T-cell (primary cell): ENCODE measurements at regions not wholly inside any gene's neighbourhood (a gene's known extent, or its start where the extent isn't known, plus 50 kb on each side); places are given as distances from the start of the nearest gene placed in this dataset.
A peak's percentile ranks its signal among the peaks of the same experiment; 100 is the strongest.
"Not testable (repeated sequence)": the region's sequence is repeated elsewhere in the genome, so short reads cannot be mapped to it uniquely, and the experiment has no call there.

Experiments
- ATAC-seq, 4 experiments: fragments of 200-7000 bp in 3 of 4; fragments of 150-1000 bp in 1 of 4; cut with Tn5 transposase; replicated peaks in 1 of 4; 1 replicate in 3 of 4; 2 replicates in 1 of 4; pipeline ENCODE4 v1.10.0; 2021; ENCODE audit warnings: moderate library complexity in 3 of 4, mild to moderate bottlenecking in 2 of 4, moderate number of reproducible peaks in 1 of 4
- CTCF ChIA-PET, 2 donors: fragments of 300-600 bp; sonication (Branson Sonifier 250); formaldehyde crosslinking; loops; one replicate each; lab custom pipeline; 2022; ENCODE audit warnings: antibody characterized with exemption in 2 of 2; lab: Charles Lee
- POLR2A ChIA-PET, 2 donors: fragments of 300-600 bp; sonication (Branson Sonifier 250); formaldehyde crosslinking; loops; one replicate each; lab custom pipeline; 2022; ENCODE audit warnings: antibody characterized with exemption in 2 of 2; lab: Charles Lee
- DNase-seq, 35 experiments: peaks; one replicate each; pipeline versions ENCODE4 v3.0.0 to v3.0.0-alpha.2; 2013 to 2023
- H3K27ac ChIP-seq: one replicate; pipeline ENCODE4 v1.5.1; 2013; ENCODE audit warnings: low read length
- H3K27me3 ChIP-seq, 2 experiments: replicated peaks in 1 of 2; 1 replicate in 1 of 2; 2 replicates in 1 of 2; pipeline versions ENCODE4 v1.6.1 to v1.7.0; 2013; ENCODE audit warnings: low read length in 1 of 2, mixed read lengths in 1 of 2; ENCODE audit not compliant: control insufficient read depth in 2 of 2, insufficient read depth in 2 of 2; ENCODE audit errors: extremely low read depth in 1 of 2
- H3K36me3 ChIP-seq, 2 donors: 1 replicate in 1 of 2; 2 replicates in 1 of 2; pipeline versions ENCODE4 v1.6.1 to v1.7.0; 2013; ENCODE audit warnings: low read length in 1 of 2; ENCODE audit not compliant: control insufficient read depth in 2 of 2, insufficient read depth in 1 of 2; ENCODE audit errors: extremely low read depth in 1 of 2
- H3K4me1 ChIP-seq, 2 experiments: 1 replicate in 1 of 2; 2 replicates in 1 of 2; pipeline versions ENCODE4 v1.6.1 to v1.7.0; 2013; ENCODE audit warnings: low read length in 2 of 2, mixed read lengths in 1 of 2; ENCODE audit not compliant: insufficient read depth in 2 of 2, control insufficient read depth in 1 of 2; ENCODE audit errors: extremely low read depth in 1 of 2
- H3K4me3 ChIP-seq, 2 donors: 1 replicate in 1 of 2; 2 replicates in 1 of 2; pipeline versions ENCODE4 v1.5.1 to v1.7.0; 2013; ENCODE audit warnings: mild to moderate bottlenecking in 2 of 2, low read length in 1 of 2, moderate library complexity in 1 of 2; ENCODE audit not compliant: control insufficient read depth in 1 of 2; ENCODE audit errors: extremely low read depth in 1 of 2
- H3K9me3 ChIP-seq: 2 replicates; pipeline ENCODE4 v1.7.0; 2013
- H3K27ac Mint-ChIP-seq, 2 donors: one replicate each; pipeline ENCODE4 v1.8.0; 2020 to 2021; ENCODE audit warnings: mild to moderate bottlenecking in 2 of 2, mixed read lengths in 2 of 2
- H3K27me3 Mint-ChIP-seq, 2 donors: one replicate each; pipeline ENCODE4 v1.8.0; 2021 to 2022; ENCODE audit warnings: mixed read lengths in 2 of 2
- H3K36me3 Mint-ChIP-seq: one replicate; pipeline ENCODE4 v1.8.0; 2021; ENCODE audit warnings: mixed read lengths
- H3K4me1 Mint-ChIP-seq, 3 donors: one replicate each; pipeline ENCODE4 v1.8.0; 2020 to 2022; ENCODE audit warnings: mixed read lengths in 3 of 3, mild to moderate bottlenecking in 1 of 3
- H3K4me3 Mint-ChIP-seq, 3 donors: one replicate each; pipeline ENCODE4 v1.8.0; 2020 to 2022; ENCODE audit warnings: mild to moderate bottlenecking in 3 of 3, mixed read lengths in 3 of 3, moderate library complexity in 3 of 3
- H3K9me3 Mint-ChIP-seq, 3 donors: one replicate each; pipeline ENCODE4 v1.8.0; 2020 to 2022; ENCODE audit warnings: mixed read lengths in 3 of 3
- WGBS: methylation state at CpG from one replicate; pipeline ENCODE4 v1.1.5; 2013; ENCODE audit warnings: missing lambda C conversion rate; ENCODE audit not compliant: insufficient coverage; 5-methylcytosine and 5-hydroxymethylcytosine counted together

GRCh38 chr6:134663800-134664535 lies 285.9 kb downstream of the ALDH8A1 start:
- WGBS: 94% methylated on average over 1 of the region's 3 CpGs
- Histone ChIP-seq H3K36me3 (no peaks in the 10 kb centered on the region), H3K4me1 (no peaks in the 10 kb centered on the region), H3K9me3 (no peaks in the 10 kb centered on the region), H3K27me3 (peaks cover 0 to 3% of the 10 kb centered on the region in 2 experiments), H3K4me3 (no peak overlapping the region), H3K27ac (no peak overlapping the region)
- ATAC-seq: no peak
- H3K4me3 Mint-ChIP-seq: no peak overlapping the region
- no peak for DNase-seq
- H3K27me3 Mint-ChIP-seq: peaks cover 0 to 2% of the 10 kb centered on the region in 2 donors
- peaks cover 0 to 3% (median 0%) of the 10 kb centered on the region in 3 donors for H3K4me1 Mint-ChIP-seq
- ChIA-PET CTCF (no interaction called here), POLR2A (no interaction called here)
- no peaks in the 10 kb centered on the region for H3K9me3 Mint-ChIP-seq
- H3K27ac Mint-ChIP-seq: no peak overlapping the region
- no peaks in the 10 kb centered on the region for H3K36me3 Mint-ChIP-seq

- H3K27me3 Mint-ChIP-seq: peaks cover 0 to 2% of the 10 kb centered on the region in 2 donors
- ChIA-PET CTCF (no interaction called here), POLR2A (no interaction called here)
- no peaks in the 10 kb centered on the region for H3K9me3 Mint-ChIP-seq
- WGBS: no CpG with 5 or more reads among the region's 4 CpGs
- Histone ChIP-seq H3K36me3 (no peaks in the 10 kb centered on the region), H3K9me3 (no peaks in the 10 kb centered on the region), H3K27ac (no peak overlapping the region), H3K4me1 (no peaks in the 10 kb centered on the region), H3K4me3 (no peak overlapping the region), H3K27me3 (peaks cover 0 to 3% of the 10 kb centered on the region in 2 experiments)
- no peak for DNase-seq
- H3K36me3 Mint-ChIP-seq: no peaks in the 10 kb centered on the region
- peaks cover 0 to 3% (median 0%) of the 10 kb centered on the region in 3 donors for H3K4me1 Mint-ChIP-seq
- no peak overlapping the region for H3K27ac Mint-ChIP-seq
- no peak for ATAC-seq
- H3K4me3 Mint-ChIP-seq: no peak overlapping the region
These were observed 286.5 kb downstream of the ALDH8A1 start for GRCh38 chr6:134663356-134663755.

GRCh38 chr6:134662077-134662700 lies 287.7 kb downstream of the ALDH8A1 start:
- H3K4me3 Mint-ChIP-seq: no peak overlapping the region
- Histone ChIP-seq H3K4me3 (no peak overlapping the region), H3K27ac (no peak overlapping the region), H3K27me3 (peaks cover 0 to 3% of the 10 kb centered on the region in 2 experiments), H3K36me3 (no peaks in the 10 kb centered on the region), H3K4me1 (no peaks in the 10 kb centered on the region), H3K9me3 (no peaks in the 10 kb centered on the region)
- DNase-seq (no peak), ATAC-seq (no peak)
- ChIA-PET CTCF (interaction anchor here in 1 of 2 donors (0.6 kb wide), 1 partner anchor 514 kb away, joined by 3 read pairs; no protein-coding TSS in a partner anchor), POLR2A (interaction anchor here in 1 of 2 donors (0.7 kb wide), 1 partner anchor 236 kb away, joined by 3 read pairs; no protein-coding TSS in a partner anchor)
- peaks cover 0 to 4% of the 10 kb centered on the region in 2 donors for H3K27me3 Mint-ChIP-seq
- H3K4me1 Mint-ChIP-seq: peaks cover 0 to 3% (median 0%) of the 10 kb centered on the region in 3 donors
- H3K9me3 Mint-ChIP-seq: no peaks in the 10 kb centered on the region
- no peaks in the 10 kb centered on the region for H3K36me3 Mint-ChIP-seq
- H3K27ac Mint-ChIP-seq: peak overlapping the region in 1 of 2 donors; percentile 28

GRCh38 chr6:134659885-134660284 lies 290.0 kb downstream of the ALDH8A1 start:
- H3K27me3 Mint-ChIP-seq, H3K9me3 Mint-ChIP-seq, DNase-seq, POLR2A ChIA-PET, H3K4me1 Mint-ChIP-seq, H3K4me3 ChIP-seq, ATAC-seq, H3K36me3 Mint-ChIP-seq, H3K4me3 Mint-ChIP-seq, H3K27me3 ChIP-seq, H3K4me1 ChIP-seq, H3K27ac Mint-ChIP-seq, H3K36me3 ChIP-seq, H3K9me3 ChIP-seq, H3K27ac ChIP-seq: not testable (repeated sequence)
- no CpG with 5 or more reads among the region's 1 CpG for WGBS
- CTCF ChIA-PET: interaction anchor here in 1 of 2 donors (0.6 kb wide), 1 partner anchor 24 kb away, joined by 3 read pairs; no protein-coding TSS in a partner anchor

GRCh38 chr6:134658596-134658995 lies 291.3 kb downstream of the ALDH8A1 start:
- ChIA-PET CTCF (interaction anchor here in 1 of 2 donors (0.6 kb wide), 2 partner anchors 470 to 478 kb away, joined by 4 to 5 read pairs; no protein-coding TSS in a partner anchor), POLR2A (no interaction called here)
- H3K4me3 Mint-ChIP-seq: no peak overlapping the region
- DNase-seq (no peak), ATAC-seq (no peak)
- Histone ChIP-seq H3K4me3 (no peak overlapping the region), H3K27ac (no peak overlapping the region), H3K27me3 (no peaks in the 10 kb centered on the region), H3K36me3 (no peaks in the 10 kb centered on the region), H3K9me3 (no peaks in the 10 kb centered on the region), H3K4me1 (no peaks in the 10 kb centered on the region)
- WGBS: no CpG with 5 or more reads among the region's 5 CpGs
- H3K27me3 Mint-ChIP-seq: peaks cover 0 to 4% of the 10 kb centered on the region in 2 donors
- no peaks in the 10 kb centered on the region for H3K36me3 Mint-ChIP-seq
- H3K9me3 Mint-ChIP-seq: no peaks in the 10 kb centered on the region
- no peak overlapping the region for H3K27ac Mint-ChIP-seq
- peaks cover 0 to 3% (median 0%) of the 10 kb centered on the region in 3 donors for H3K4me1 Mint-ChIP-seq

GRCh38 chr6:134657751-134658527 lies 292.0 kb downstream of the ALDH8A1 start:
- ChIA-PET POLR2A (no interaction called here), CTCF (interaction anchor here in 1 of 2 donors (0.6 kb wide), 1 partner anchor 478 kb away, joined by 5 read pairs; no protein-coding TSS in a partner anchor)
- Histone ChIP-seq H3K4me3 (no peak overlapping the region), H3K36me3 (no peaks in the 10 kb centered on the region), H3K4me1 (no peaks in the 10 kb centered on the region), H3K27me3 (peaks cover 0 to under 1% of the 10 kb centered on the region in 2 experiments), H3K9me3 (no peaks in the 10 kb centered on the region), H3K27ac (no peak overlapping the region)
- no peak overlapping the region for H3K4me3 Mint-ChIP-seq
- DNase-seq (no peak), ATAC-seq (no peak)
- peaks cover 0 to 4% of the 10 kb centered on the region in 2 donors for H3K27me3 Mint-ChIP-seq
- H3K36me3 Mint-ChIP-seq: no peaks in the 10 kb centered on the region
- H3K27ac Mint-ChIP-seq: no peak overlapping the region
- no CpG with 5 or more reads among the region's 3 CpGs for WGBS
- peaks cover 0 to 3% (median 0%) of the 10 kb centered on the region in 3 donors for H3K4me1 Mint-ChIP-seq
- H3K9me3 Mint-ChIP-seq: no peaks in the 10 kb centered on the region
